ENCODE measurements at regions not wholly inside any gene's neighbourhood (a gene's known extent, or its start where the extent isn't known, plus 50 kb on each side); places are given as distances from the start of the nearest gene placed in this dataset.

DNA sequence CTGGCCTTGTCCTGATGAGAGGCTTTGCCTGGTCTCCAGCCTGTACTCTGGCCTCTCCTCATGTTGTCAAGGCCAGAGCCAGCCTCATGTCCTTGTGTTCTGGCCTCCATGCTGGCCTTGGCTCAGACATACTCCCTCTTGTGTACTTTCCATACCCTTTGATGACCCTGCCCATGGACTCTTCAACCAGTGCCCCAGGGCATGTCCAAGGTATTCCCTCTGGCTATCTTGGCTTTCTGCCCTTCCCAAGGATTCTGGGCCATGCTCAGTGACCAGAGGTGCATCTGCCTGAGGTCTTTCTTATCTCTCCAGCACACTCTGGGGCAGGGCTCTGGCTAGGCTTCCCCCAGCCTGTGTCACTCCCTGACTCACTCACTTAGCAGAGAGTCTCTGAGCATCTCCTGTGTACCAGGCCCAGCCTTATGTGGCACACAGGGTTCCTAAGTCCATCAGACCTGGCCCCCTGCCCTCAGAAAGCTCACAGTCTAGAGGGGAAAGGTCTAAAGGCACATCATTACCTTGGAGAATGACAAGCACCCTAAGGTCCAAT lies 141.4 kb upstream of the GRIK3 start:
- Histone ChIP-seq H3K27me3 (no peaks in the 10 kb centered on the region), H3K4me3 (no peak overlapping the region), H3K36me3 (no peaks in the 10 kb centered on the region), H3K9me3 (no peaks in the 10 kb centered on the region), H3K4me1 (ENCODE audit: insufficient read depth) (no peaks in the 10 kb centered on the region), H3K27ac (no peak overlapping the region)
- no peak for DNase-seq
- TF ChIP-seq, protein P1, sequence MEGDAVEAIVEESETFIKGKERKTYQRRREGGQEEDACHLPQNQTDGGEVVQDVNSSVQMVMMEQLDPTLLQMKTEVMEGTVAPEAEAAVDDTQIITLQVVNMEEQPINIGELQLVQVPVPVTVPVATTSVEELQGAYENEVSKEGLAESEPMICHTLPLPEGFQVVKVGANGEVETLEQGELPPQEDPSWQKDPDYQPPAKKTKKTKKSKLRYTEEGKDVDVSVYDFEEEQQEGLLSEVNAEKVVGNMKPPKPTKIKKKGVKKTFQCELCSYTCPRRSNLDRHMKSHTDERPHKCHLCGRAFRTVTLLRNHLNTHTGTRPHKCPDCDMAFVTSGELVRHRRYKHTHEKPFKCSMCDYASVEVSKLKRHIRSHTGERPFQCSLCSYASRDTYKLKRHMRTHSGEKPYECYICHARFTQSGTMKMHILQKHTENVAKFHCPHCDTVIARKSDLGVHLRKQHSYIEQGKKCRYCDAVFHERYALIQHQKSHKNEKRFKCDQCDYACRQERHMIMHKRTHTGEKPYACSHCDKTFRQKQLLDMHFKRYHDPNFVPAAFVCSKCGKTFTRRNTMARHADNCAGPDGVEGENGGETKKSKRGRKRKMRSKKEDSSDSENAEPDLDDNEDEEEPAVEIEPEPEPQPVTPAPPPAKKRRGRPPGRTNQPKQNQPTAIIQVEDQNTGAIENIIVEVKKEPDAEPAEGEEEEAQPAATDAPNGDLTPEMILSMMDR (IDR thresholded peaks at IDR 0.05) = no peak
- no peak for TF ChIP-seq EP300 (IDR thresholded peaks at IDR 0.05)
- no peak for TF ChIP-seq POLR2A (IDR thresholded peaks at IDR 0.05)
- intact Hi-C loops (cut with DNase I) = no loop called here

DNA sequence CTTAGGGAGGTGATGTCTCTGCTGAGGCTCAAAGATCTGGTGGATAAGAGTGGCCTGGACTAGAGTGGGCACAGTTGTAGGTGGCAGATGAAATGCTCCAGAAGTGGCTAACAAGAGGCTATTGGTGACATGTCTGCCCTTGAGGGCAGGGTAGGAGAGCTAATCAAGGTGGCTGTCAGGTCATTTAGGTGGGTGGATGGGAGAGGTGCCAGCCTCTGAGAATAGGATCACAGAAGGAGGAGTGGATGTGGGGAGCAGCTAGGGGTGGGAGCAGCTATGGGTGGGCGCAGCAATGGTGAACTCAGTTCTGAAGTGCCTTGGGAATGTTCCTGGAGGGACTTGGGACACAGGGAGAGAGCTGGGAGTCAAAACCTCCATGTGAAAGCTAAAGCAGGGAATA lies 142.0 kb upstream of the GRIK3 start:
- DNase-seq = no peak
- Histone ChIP-seq H3K4me1 (ENCODE audit: insufficient read depth) (no peaks in the 10 kb centered on the region), H3K36me3 (no peaks in the 10 kb centered on the region), H3K27me3 (no peaks in the 10 kb centered on the region), H3K27ac (no peak overlapping the region), H3K9me3 (no peaks in the 10 kb centered on the region), H3K4me3 (no peak overlapping the region)
- intact Hi-C loops (cut with DNase I) = no loop called here
- 80 to 86% (median 83%) methylated on average over 1 of the region's 1 CpG for WGBS, 3 donors
- TF ChIP-seq EP300 (IDR thresholded peaks at IDR 0.05) = no peak
- TF ChIP-seq POLR2A (IDR thresholded peaks at IDR 0.05) = no peak
- TF ChIP-seq, protein P1 (IDR thresholded peaks at IDR 0.05) = no peak

DNA sequence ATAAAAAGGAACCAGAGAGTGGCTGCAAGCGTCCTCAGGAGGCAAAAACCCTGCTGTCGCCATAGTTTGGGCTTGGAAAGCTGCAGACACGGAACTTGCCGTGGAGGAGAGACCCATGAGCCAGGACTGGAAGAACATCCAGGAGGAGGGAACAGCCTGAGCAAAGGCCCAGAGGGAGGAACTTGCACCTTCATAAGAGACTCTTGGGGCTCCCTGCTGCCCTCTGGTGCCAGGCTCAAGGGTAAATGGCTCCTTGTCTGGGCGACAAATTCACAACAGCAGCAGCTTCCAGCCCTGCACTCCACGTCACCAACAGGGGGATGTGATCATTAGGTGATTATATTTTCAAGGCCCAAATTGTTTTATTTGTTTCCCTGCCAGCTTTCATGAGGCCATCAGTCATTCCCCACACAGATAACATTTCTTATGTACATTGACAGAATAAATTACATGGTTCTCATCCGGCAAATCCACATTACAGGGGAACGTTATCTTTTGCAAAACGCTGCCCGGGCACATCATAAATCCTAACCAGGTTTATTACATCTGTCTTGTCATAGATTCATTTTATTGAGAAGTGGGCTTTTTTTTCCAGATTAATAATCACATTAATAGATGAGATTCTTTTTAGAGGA lies 143.0 kb upstream of the GRIK3 start:
- no peaks in the 10 kb centered on the region for H3K9me3 ChIP-seq
- no peaks in the 10 kb centered on the region for H3K4me1 ChIP-seq (ENCODE audit: insufficient read depth)
- intact Hi-C loops (cut with DNase I) = no loop called here
- H3K36me3 ChIP-seq = no peaks in the 10 kb centered on the region
- no peaks in the 10 kb centered on the region for H3K27me3 ChIP-seq
- WGBS, 3 donors = 38 to 45% (median 45%) methylated on average over 10 of the region's 10 CpGs
- TF ChIP-seq, protein P1 (IDR thresholded peaks at IDR 0.05) = no peak
- no peak for TF ChIP-seq EP300 (IDR thresholded peaks at IDR 0.05)
- TF ChIP-seq POLR2A (IDR thresholded peaks at IDR 0.05) = no peak
- no peak overlapping the region for H3K4me3 ChIP-seq
- no peak for DNase-seq
- no peak overlapping the region for H3K27ac ChIP-seq

DNA sequence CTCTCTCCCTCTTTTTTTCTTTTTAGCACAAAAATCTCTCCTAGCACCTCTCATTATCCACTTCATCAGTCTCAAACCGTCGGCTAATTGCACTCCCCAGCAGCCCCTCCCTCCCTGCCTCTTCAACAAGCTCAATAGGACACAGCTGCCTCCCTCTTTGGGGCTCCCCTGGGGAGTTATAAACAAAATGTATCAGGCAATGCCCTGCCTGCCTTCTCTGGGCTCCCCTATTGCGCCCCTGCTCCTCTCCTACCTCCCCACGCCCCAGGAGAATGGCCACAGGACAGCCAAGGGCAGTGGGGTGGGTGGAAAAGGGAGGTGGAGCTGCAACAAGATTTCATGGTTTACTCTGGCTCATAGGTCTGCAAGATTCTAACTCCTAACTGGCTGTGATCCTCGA lies 147.1 kb upstream of the GRIK3 start:
- H3K4me1 ChIP-seq (ENCODE audit: insufficient read depth) = no peaks in the 10 kb centered on the region
- H3K9me3 ChIP-seq = no peaks in the 10 kb centered on the region
- H3K4me3 ChIP-seq = no peak overlapping the region
- TF ChIP-seq, protein P1 (IDR thresholded peaks at IDR 0.05) = no peak
- TF ChIP-seq POLR2A (IDR thresholded peaks at IDR 0.05) (no peak), EP300 (IDR thresholded peaks at IDR 0.05) (no peak)
- H3K27ac ChIP-seq = no peak overlapping the region
- 44 to 47% (median 47%) methylated on average over 5 of the region's 5 CpGs for WGBS, 3 donors
- no peaks in the 10 kb centered on the region for H3K36me3 ChIP-seq
- intact Hi-C loops (cut with DNase I) = no loop called here
- no peaks in the 10 kb centered on the region for H3K27me3 ChIP-seq
- DNase-seq = no peak
